ENCODE measurements at regions not wholly inside any gene's neighbourhood (a gene's known extent, or its start where the extent isn't known, plus 50 kb on each side); places are given as distances from the start of the nearest gene placed in this dataset.
"Not testable (repeated sequence)": the region's sequence is repeated elsewhere in the genome, so short reads cannot be mapped to it uniquely, and the experiment has no call there.

DNA sequence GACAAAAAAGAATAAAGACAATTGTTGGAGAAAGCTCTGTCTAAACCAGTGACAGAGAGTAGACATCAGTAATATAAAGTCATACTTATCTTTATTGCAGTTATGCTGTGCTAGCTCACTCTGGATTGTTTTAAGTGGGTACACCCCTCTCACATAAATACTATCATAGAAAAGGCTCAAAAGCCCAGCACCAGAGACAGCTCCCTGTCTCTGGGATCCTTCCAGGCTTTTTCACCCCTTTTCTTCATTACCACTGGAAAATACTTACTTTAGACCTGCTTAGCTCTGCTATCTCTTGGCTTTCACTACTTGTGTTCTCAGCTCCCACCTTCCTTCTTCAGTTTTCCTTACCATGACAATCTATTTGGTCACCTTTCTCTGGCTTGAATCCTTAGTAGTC lies 259.1 kb upstream of the MINDY3 start:
- H3K27me3 ChIP-seq, result no peaks in the 10 kb centered on the region
- H3K27ac ChIP-seq, result no peak overlapping the region
- intact Hi-C loops (cut with DNase I), result no loop called here
- H3K36me3 ChIP-seq, result no peaks in the 10 kb centered on the region
- no peak for DNase-seq
- no peaks in the 10 kb centered on the region for H3K9me3 ChIP-seq
- H3K4me3 ChIP-seq, result no peak overlapping the region
- TF ChIP-seq, protein P1, sequence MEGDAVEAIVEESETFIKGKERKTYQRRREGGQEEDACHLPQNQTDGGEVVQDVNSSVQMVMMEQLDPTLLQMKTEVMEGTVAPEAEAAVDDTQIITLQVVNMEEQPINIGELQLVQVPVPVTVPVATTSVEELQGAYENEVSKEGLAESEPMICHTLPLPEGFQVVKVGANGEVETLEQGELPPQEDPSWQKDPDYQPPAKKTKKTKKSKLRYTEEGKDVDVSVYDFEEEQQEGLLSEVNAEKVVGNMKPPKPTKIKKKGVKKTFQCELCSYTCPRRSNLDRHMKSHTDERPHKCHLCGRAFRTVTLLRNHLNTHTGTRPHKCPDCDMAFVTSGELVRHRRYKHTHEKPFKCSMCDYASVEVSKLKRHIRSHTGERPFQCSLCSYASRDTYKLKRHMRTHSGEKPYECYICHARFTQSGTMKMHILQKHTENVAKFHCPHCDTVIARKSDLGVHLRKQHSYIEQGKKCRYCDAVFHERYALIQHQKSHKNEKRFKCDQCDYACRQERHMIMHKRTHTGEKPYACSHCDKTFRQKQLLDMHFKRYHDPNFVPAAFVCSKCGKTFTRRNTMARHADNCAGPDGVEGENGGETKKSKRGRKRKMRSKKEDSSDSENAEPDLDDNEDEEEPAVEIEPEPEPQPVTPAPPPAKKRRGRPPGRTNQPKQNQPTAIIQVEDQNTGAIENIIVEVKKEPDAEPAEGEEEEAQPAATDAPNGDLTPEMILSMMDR (IDR thresholded peaks at IDR 0.05), result no peak
- ATAC-seq, result no peak
- no peaks in the 10 kb centered on the region for H3K4me1 ChIP-seq

DNA sequence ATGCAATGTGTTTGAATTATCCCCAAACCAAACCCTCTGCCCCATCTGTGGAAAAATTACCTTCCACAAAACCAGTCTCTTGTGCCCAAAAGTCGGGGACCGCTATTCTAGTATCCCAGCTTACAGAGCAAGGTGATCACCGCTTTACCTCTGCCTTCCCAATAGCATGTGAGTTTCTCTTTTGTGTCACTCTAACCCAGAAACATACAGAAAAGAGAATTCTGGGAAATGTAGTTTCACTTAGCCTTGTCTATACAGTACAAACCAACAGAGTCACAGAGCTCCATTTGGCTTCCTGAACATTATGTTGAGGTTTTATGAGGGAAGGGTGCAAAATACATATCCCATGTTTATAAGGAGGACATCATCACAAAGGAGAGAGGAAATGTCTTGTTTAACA lies 260.3 kb upstream of the MINDY3 start:
- Histone ChIP-seq H3K27ac (no peak overlapping the region), H3K36me3 (no peaks in the 10 kb centered on the region), H3K4me1 (no peaks in the 10 kb centered on the region), H3K27me3 (no peaks in the 10 kb centered on the region), H3K4me3 (no peak overlapping the region), H3K9me3 (no peaks in the 10 kb centered on the region)
- ATAC-seq (no peak), DNase-seq (no peak)
- intact Hi-C loops (cut with DNase I), result no loop called here
- TF ChIP-seq, protein P1 (IDR thresholded peaks at IDR 0.05), result no peak

DNA sequence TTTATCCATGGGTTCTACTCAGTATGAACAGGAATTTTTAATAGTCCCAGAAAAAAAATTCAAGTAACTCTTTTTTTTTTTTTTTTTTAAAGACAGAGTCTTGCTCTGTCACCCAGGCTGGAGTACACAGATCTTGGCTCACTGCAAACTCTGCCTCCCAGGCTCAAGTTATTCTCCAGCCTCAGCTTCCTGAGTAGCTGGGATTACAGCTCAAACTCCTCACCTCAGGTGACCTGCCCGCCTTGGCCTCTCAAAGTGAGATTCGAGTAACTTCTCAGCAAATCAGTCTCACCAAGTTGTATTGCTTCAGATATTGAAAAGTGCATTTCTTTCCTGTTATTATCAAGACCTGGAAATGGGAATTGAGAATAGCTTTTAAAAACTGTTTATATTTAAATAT lies 281.2 kb upstream of the MINDY3 start:
- TF ChIP-seq, protein P1 (IDR thresholded peaks at IDR 0.05), result no peak
- Histone ChIP-seq H3K4me3 (no peak overlapping the region), H3K9me3 (no peaks in the 10 kb centered on the region), H3K27ac (no peak overlapping the region), H3K36me3 (no peaks in the 10 kb centered on the region), H3K27me3 (no peaks in the 10 kb centered on the region), H3K4me1 (no peaks in the 10 kb centered on the region)
- ATAC-seq (no peak), DNase-seq (no peak)
- intact Hi-C loops (cut with DNase I), result no loop called here

DNA sequence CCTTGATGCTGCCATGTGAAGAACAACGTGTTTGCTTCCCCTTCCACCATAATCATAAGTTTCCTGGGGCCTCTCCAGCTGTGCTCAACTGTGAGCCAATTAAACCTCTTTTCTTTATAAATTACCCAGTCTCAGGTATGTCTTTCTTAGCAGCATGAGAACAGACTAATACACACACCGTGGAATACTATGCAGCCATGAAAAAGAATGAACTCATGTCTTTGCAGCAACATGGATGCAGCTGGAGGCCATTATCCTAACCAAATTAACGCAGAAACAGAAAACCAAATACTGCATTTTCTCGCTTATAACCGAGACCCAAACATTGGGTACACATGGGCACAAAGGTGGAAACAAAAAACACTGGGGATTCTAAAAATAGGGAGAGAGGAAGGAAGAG lies 286.7 kb upstream of the MINDY3 start:
- H3K9me3 ChIP-seq, result peaks cover 8% of the 10 kb centered on the region
- intact Hi-C loops (cut with DNase I), result no loop called here
- H3K4me1 ChIP-seq, result no peaks in the 10 kb centered on the region
- TF ChIP-seq, protein P1 (IDR thresholded peaks at IDR 0.05), result no peak
- no peak overlapping the region for H3K27ac ChIP-seq
- no peaks in the 10 kb centered on the region for H3K36me3 ChIP-seq
- no peaks in the 10 kb centered on the region for H3K27me3 ChIP-seq
- DNase-seq (no peak), ATAC-seq (no peak)
- no peak overlapping the region for H3K4me3 ChIP-seq

DNA sequence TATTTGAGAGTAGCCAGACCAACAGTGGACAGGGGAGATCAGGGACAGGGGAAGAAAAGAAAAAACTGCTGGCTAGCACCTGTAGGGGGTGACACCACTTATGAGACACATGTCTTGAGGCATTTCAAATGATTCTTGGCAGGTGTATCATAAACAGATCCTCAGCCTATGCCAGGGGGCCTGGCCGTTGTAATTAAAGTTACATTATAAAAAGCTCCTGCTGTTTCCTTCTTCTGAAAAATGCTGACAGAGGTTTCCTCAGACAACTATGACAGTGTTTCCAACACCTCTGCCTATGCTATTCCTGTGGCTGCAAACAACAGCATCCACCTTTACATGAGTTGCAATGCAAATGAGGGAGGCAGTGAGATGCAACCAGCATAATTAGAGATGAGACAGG lies 281.0 kb upstream of the PTER start:
- intact Hi-C loops (cut with DNase I), result no loop called here
- H3K27me3 ChIP-seq, result no peaks in the 10 kb centered on the region
- no peaks in the 10 kb centered on the region for H3K9me3 ChIP-seq
- H3K4me1 ChIP-seq, result no peaks in the 10 kb centered on the region
- no peak for ATAC-seq
- DNase-seq, result no peak
- no peak overlapping the region for H3K27ac ChIP-seq
- TF ChIP-seq, protein P1 (IDR thresholded peaks at IDR 0.05), result no peak
- H3K36me3 ChIP-seq, result no peaks in the 10 kb centered on the region
- H3K4me3 ChIP-seq, result no peak overlapping the region

DNA sequence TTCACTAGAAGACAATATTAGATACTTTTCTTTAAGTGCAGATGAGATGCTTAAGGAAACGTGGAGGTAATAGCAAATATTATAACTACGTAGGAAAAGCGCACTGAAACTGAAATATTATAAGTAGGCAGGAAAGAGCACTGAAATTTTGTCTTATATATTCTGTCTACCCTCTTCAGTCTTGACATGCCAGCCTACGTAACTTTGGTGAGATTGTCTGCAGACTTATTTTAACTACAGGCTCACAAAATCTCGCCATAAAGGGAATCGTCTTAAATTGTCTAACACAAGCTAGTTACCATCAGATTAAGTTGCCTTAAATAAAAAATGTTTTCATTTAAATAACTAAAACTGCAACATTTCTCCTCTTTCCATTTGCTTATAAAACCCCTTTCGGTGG lies 280.1 kb upstream of the PTER start:
- DNase-seq (no peak), ATAC-seq (no peak)
- intact Hi-C loops (cut with DNase I), result no loop called here
- Histone ChIP-seq H3K9me3 (no peaks in the 10 kb centered on the region), H3K4me3 (no peak overlapping the region), H3K27me3 (no peaks in the 10 kb centered on the region), H3K36me3 (no peaks in the 10 kb centered on the region), H3K4me1 (no peaks in the 10 kb centered on the region), H3K27ac (no peak overlapping the region)
- TF ChIP-seq, protein P1 (IDR thresholded peaks at IDR 0.05), result no peak

DNA sequence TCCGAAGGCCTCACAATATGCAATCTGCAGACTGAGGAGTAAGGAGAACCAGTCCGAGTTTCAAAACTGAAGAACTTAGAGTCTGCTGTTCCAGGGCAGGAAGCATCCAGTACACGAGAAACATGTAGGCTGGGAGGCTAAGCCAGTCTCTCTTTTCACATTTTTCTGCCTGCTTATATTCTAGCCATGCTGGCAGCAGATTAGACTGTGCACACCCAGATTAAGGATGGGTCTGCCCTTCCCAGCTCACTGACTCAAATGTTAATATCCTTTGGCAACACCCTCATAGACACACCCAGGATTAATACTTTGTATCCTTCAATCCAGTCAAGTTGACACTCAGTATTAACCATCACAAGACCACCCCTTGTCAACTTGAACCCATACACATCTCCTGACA lies 271.7 kb upstream of the PTER start:
- H3K9me3 ChIP-seq; H3K4me1 ChIP-seq; H3K27me3 ChIP-seq; H3K27ac ChIP-seq; ATAC-seq; H3K4me3 ChIP-seq; intact Hi-C loops (cut with DNase I); H3K36me3 ChIP-seq; DNase-seq: not testable (repeated sequence)
